ENCODE measurements at regions not wholly inside any gene's neighbourhood (a gene's known extent, or its start where the extent isn't known, plus 50 kb on each side); places are given as distances from the start of the nearest gene placed in this dataset.
A peak's percentile ranks its signal among the peaks of the same experiment; 100 is the strongest.

DNA sequence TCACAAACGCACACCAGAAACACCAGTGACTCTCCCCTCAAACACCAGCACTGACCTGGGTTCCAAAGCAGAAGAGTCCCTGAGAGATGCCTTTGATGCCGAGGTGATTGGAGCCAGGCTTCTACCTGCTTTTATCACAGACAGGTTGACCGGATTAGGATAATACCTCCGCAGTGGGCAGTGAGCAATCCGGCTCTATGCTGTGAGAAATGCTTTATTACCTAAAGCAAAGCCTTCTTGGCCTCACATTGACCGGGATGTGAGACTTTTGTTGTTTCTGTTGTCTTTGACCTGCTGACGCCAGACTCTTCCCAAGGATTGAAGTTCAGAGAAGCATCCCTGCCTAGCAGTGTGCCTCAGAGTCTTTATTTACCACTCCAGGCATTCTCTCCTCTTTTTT lies 320.3 kb upstream of the CLINT1 start:
- Histone ChIP-seq H3K36me3 (no peaks in the 10 kb centered on the region), H3K27ac (no peak overlapping the region), H3K9me3 (no peaks in the 10 kb centered on the region), H3K27me3 (ENCODE audit: low read depth) (no peaks in the 10 kb centered on the region), H3K4me3 (no peak overlapping the region), H3K4me1 (peaks cover 15% of the 10 kb centered on the region)
- TF ChIP-seq CTCF (IDR thresholded peaks at IDR 0.05): no peak
- ATAC-seq: no peak
- intact Hi-C loops (cut with DNase I): loop anchor here (10.0 kb wide), 2 partner anchors 516 to 926 kb away; no protein-coding TSS in a partner anchor
- no peak for DNase-seq

DNA sequence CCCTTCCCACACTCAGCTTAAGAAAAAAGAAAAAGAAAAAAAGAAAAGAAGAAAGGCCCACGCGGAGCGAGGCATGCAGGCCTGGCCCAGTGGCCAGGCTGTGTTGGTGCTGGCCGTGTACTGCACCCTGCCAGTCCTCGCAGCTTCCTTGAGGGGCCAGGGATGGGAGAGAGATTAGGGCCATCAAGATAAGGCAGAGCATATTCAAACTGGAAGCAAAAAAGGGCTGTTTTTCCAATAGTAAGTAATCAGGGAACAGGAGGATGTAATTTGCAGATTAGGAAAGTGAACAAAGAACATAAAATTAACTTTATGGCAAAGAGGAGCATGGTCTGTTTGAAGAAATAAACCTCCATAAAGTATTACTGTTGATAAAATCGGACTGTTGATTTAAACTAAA lies 319.6 kb upstream of the CLINT1 start:
- TF ChIP-seq CTCF (IDR thresholded peaks at IDR 0.05): no peak
- no peaks in the 10 kb centered on the region for H3K27me3 ChIP-seq (ENCODE audit: low read depth)
- no peaks in the 10 kb centered on the region for H3K9me3 ChIP-seq
- no peak overlapping the region for H3K27ac ChIP-seq
- no peak overlapping the region for H3K4me3 ChIP-seq
- intact Hi-C loops (cut with DNase I): loop anchor here (10.0 kb wide), 2 partner anchors 516 to 926 kb away; no protein-coding TSS in a partner anchor
- DNase-seq: no peak
- no peak for ATAC-seq
- no peaks in the 10 kb centered on the region for H3K36me3 ChIP-seq
- H3K4me1 ChIP-seq: peaks cover 15% of the 10 kb centered on the region

- no peak for TF ChIP-seq CTCF (IDR thresholded peaks at IDR 0.05)
- ATAC-seq: no peak
- H3K4me3 ChIP-seq: no peak overlapping the region
- no peaks in the 10 kb centered on the region for H3K27me3 ChIP-seq (ENCODE audit: low read depth)
- H3K9me3 ChIP-seq: no peaks in the 10 kb centered on the region
- H3K4me1 ChIP-seq: peaks cover 15% of the 10 kb centered on the region
- no peak for DNase-seq
- intact Hi-C loops (cut with DNase I): loop anchor here (10.0 kb wide), 2 partner anchors 518 to 928 kb away; no protein-coding TSS in a partner anchor
- H3K36me3 ChIP-seq: no peaks in the 10 kb centered on the region
- H3K27ac ChIP-seq: no peak overlapping the region
Observed at GRCh38 chr5:158177146-158177545, 318.2 kb upstream of the CLINT1 start.

GRCh38 chr5:158175934-158176481 lies 317.1 kb upstream of the CLINT1 start:
- Histone ChIP-seq H3K27me3 (ENCODE audit: low read depth) (no peaks in the 10 kb centered on the region), H3K27ac (no peak overlapping the region), H3K36me3 (no peaks in the 10 kb centered on the region), H3K9me3 (no peaks in the 10 kb centered on the region), H3K4me1 (peaks cover 15% of the 10 kb centered on the region), H3K4me3 (no peak overlapping the region)
- intact Hi-C loops (cut with DNase I): loop anchor here (10.0 kb wide), 2 partner anchors 519 to 929 kb away; no protein-coding TSS in a partner anchor
- DNase-seq (peak; percentile 48), ATAC-seq (peak in 1 of 2 donors; percentile 20)
- TF ChIP-seq CTCF (IDR thresholded peaks at IDR 0.05): no peak

DNA sequence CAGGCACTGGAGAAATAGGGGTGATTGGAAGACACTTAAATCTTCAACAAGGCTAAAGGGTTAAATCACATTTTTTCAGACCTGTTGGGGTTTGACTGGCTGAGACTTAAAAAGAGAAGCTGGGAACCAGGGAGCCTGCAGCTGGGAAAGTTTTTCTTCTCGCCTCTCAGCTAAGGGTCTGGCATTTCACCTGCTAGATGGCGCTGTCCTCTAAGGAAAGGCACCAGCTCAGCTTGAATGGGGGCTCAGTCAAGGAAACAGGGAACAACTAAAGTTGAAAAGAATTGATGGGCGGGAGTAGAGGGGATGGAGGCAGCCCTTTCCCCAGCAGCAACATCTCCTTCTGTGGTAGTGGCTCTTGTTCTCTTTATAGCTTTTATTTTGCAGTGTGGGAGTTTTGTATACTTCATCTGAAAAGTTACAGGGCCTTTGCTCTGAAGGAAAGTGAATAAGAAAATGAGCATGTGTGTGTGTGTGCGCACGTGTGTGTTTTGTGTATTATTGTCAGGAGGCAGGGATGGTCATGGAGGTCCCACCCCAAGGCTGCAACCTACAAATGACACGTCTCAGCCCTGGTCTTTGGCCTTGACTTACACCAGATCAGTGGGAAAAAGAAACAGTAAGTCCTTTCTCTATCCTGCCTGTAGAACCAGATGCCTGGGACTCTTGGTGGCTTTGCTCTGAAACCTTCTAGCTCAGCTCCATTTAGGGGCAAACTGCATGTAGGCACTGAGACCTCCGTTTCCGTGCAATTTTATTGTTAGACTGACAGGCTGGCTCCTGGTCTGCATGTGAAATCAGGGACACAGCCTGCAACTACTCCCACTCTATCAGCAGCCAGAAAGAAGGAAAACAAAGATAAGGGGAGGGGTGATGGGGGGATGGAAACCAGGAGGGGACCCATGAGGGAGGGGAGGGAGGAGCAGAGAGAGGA lies 316.2 kb upstream of the CLINT1 start:
- Histone ChIP-seq H3K27ac (no peak overlapping the region), H3K4me1 (peaks cover 15% of the 10 kb centered on the region), H3K4me3 (no peak overlapping the region), H3K27me3 (ENCODE audit: low read depth) (no peaks in the 10 kb centered on the region), H3K9me3 (no peaks in the 10 kb centered on the region), H3K36me3 (no peaks in the 10 kb centered on the region)
- intact Hi-C loops (cut with DNase I): loop anchor here (10.0 kb wide), 2 partner anchors 520 to 930 kb away; no protein-coding TSS in a partner anchor
- TF ChIP-seq CTCF (IDR thresholded peaks at IDR 0.05): peak; percentile 83
- DNase-seq (peak; percentile 53), ATAC-seq (peak; percentile 78 to 87)
